Psoas muscle (tissue), 7 donors: ENCODE measurements at regions not wholly inside any gene's neighbourhood (a gene's known extent, or its start where the extent isn't known, plus 50 kb on each side); places are given as distances from the start of the nearest gene placed in this dataset.
A peak's percentile ranks its signal among the peaks of the same experiment; 100 is the strongest.

ENCODE experiments used
- ATAC-seq, 4 donors: fragments of 200-7000 bp; cut with Tn5 transposase; one replicate each; pipeline ENCODE4 v1.9.1; 2020; ENCODE audit warnings: moderate library complexity in 3 of 4, mild to moderate bottlenecking in 2 of 4
- DNase-seq, 2 donors: peaks; one replicate each; pipeline ENCODE4 v3.0.0-alpha.2; 2020
- H3K27ac ChIP-seq: fragments of 200-600 bp; one replicate; pipeline ENCODE4 v1.8.0; 2022
- H3K27me3 ChIP-seq, 3 donors: fragments of 200-600 bp in 1 of 3; one replicate each; pipeline versions ENCODE4 v1.6.1 to v1.8.0; 2013 to 2022; ENCODE audit warnings: low read length in 2 of 3, mild to moderate bottlenecking in 2 of 3, moderate library complexity in 1 of 3; ENCODE audit not compliant: insufficient read depth in 3 of 3
- H3K36me3 ChIP-seq, 2 donors: fragments of 200-600 bp in 1 of 2; one replicate each; pipeline versions ENCODE4 v1.6.1 to v1.8.0; 2013 to 2022; ENCODE audit warnings: low read depth in 1 of 2, mild to moderate bottlenecking in 1 of 2, moderate library complexity in 1 of 2; ENCODE audit not compliant: insufficient read depth in 1 of 2
- H3K4me1 ChIP-seq: fragments of 200-600 bp; one replicate; pipeline ENCODE4 v1.8.0; 2022
- H3K4me3 ChIP-seq: fragments of 200-600 bp; one replicate; pipeline ENCODE4 v1.8.0; 2022; ENCODE audit warnings: mild to moderate bottlenecking
- H3K9me3 ChIP-seq: fragments of 200-600 bp; one replicate; pipeline ENCODE4 v1.8.0; 2022
- WGBS, 3 donors: extraction: QIAGEN DNeasy Blood & Tissue Kit; methylation state at CpG; one replicate each; pipeline versions ENCODE4 v1.1.6 to v1.1.7; 2013; 5-methylcytosine and 5-hydroxymethylcytosine counted together
- intact Hi-C, 2 donors: fragments of 100-400 bp; cut with DNase I; formaldehyde crosslinking; loops; one replicate each; pipeline versions ENCODE4 v1.11.0 to v1.14.2; 2022
- TF ChIP-seq, protein P1 (sequence below): fragments of 200-600 bp; IDR thresholded peaks from one replicate; pipeline ENCODE4 v1.8.0; 2022; ENCODE audit warnings: antibody characterized with exemption
- donor health status: healthy with polysubstance abuse.
- donor health status: DM: no; HTN: no; CAD: no; lungs with moderate emphysema.
- donor health status: Bipolar disorder and iron deficiency.
- donor health status: healthy.
- donor health status: DM: yes; HTN: yes; CAD: no.
- donor health status: DM: no; HTN: no; CAD: no.
- donor health status: DM: yes; HTN: yes; CAD: no.

GRCh38 chr12:24746006-24746671 lies 202.8 kb downstream of the BCAT1 start:
- intact Hi-C loops: no loop called here
- H3K27me3 ChIP-seq: no peaks in the 10 kb centered on the region
- no peak for ATAC-seq
- no peaks in the 10 kb centered on the region for H3K9me3 ChIP-seq
- no peak overlapping the region for H3K27ac ChIP-seq
- 54 to 57% (median 55%) methylated on average over 4 of the region's 4 CpGs for WGBS, 3 donors
- no peaks in the 10 kb centered on the region for H3K36me3 ChIP-seq
- H3K4me3 ChIP-seq: no peak overlapping the region
- H3K4me1 ChIP-seq: no peaks in the 10 kb centered on the region
- DNase-seq: no peak
- TF ChIP-seq, protein P1, sequence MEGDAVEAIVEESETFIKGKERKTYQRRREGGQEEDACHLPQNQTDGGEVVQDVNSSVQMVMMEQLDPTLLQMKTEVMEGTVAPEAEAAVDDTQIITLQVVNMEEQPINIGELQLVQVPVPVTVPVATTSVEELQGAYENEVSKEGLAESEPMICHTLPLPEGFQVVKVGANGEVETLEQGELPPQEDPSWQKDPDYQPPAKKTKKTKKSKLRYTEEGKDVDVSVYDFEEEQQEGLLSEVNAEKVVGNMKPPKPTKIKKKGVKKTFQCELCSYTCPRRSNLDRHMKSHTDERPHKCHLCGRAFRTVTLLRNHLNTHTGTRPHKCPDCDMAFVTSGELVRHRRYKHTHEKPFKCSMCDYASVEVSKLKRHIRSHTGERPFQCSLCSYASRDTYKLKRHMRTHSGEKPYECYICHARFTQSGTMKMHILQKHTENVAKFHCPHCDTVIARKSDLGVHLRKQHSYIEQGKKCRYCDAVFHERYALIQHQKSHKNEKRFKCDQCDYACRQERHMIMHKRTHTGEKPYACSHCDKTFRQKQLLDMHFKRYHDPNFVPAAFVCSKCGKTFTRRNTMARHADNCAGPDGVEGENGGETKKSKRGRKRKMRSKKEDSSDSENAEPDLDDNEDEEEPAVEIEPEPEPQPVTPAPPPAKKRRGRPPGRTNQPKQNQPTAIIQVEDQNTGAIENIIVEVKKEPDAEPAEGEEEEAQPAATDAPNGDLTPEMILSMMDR: no peak

- DNase-seq (no peak), ATAC-seq (no peak)
- H3K4me3 ChIP-seq: no peak overlapping the region
- no peaks in the 10 kb centered on the region for H3K9me3 ChIP-seq
- H3K27ac ChIP-seq: no peak overlapping the region
- H3K36me3 ChIP-seq: no peaks in the 10 kb centered on the region
- H3K4me1 ChIP-seq: no peaks in the 10 kb centered on the region
- intact Hi-C loops: no loop called here
- TF ChIP-seq, protein P1: no peak
- H3K27me3 ChIP-seq: no peaks in the 10 kb centered on the region
- WGBS, 3 donors: 67 to 72% (median 69%) methylated on average over 9 of the region's 9 CpGs
Measured at GRCh38 chr12:24743941-24744793, 204.7 kb downstream of the BCAT1 start.

DNA sequence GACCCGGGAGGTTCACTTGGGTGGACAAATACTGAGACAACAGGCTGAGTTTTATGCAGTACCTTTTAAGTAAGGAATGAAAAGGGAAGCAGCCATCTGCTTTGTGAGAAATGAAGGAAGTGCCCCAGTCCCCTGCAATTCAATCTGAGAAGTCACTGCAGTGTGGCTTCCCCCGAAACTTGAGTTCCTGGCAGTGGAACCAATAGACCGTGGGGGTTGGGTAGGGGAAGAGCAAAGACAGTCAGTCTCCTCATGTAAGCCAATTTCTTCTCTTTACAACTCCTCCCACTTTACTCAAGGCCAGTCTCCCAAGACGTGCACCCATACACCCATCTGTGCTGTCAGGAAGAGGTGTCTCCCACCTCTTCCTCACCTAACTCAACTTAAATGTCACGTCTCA lies 206.5 kb downstream of the BCAT1 start:
- Histone ChIP-seq H3K27me3 (no peaks in the 10 kb centered on the region), H3K27ac (no peak overlapping the region), H3K9me3 (no peaks in the 10 kb centered on the region), H3K4me1 (no peaks in the 10 kb centered on the region), H3K36me3 (no peaks in the 10 kb centered on the region), H3K4me3 (no peak overlapping the region)
- no peak for ATAC-seq
- 64 to 70% (median 70%) methylated on average over 5 of the region's 5 CpGs for WGBS, 3 donors
- TF ChIP-seq, protein P1: no peak
- intact Hi-C loops: no loop called here
- peak in 1 of 2 donors; percentile 22 for DNase-seq

- Histone ChIP-seq H3K27me3 (no peaks in the 10 kb centered on the region), H3K4me3 (no peak overlapping the region), H3K9me3 (no peaks in the 10 kb centered on the region), H3K36me3 (no peaks in the 10 kb centered on the region), H3K4me1 (no peaks in the 10 kb centered on the region), H3K27ac (no peak overlapping the region)
- intact Hi-C loops: no loop called here
- TF ChIP-seq, protein P1: no peak
- ATAC-seq (no peak), DNase-seq (no peak)
- WGBS, 3 donors: 91 to 93% (median 92%) methylated on average over 9 of the region's 9 CpGs
Measured at GRCh38 chr12:24741216-24741615, 207.7 kb downstream of the BCAT1 start.
